CD4-positive, alpha-beta T cell (primary cell): ENCODE measurements at regions not wholly inside any gene's neighbourhood (a gene's known extent, or its start where the extent isn't known, plus 50 kb on each side); places are given as distances from the start of the nearest gene placed in this dataset.

Experiments
- ATAC-seq: fragments of 200-7000 bp; cut with Tn5 transposase; one replicate; pipeline ENCODE4 v1.10.0; 2022; ENCODE audit warnings: mild to moderate bottlenecking; ENCODE audit not compliant: poor library complexity
- CTCF ChIA-PET: fragments of 350-600 bp; sonication (Branson Sonifier 250); formaldehyde crosslinking; loops from one replicate; lab custom pipeline; 2021; ENCODE audit warnings: antibody characterized with exemption, inconsistent platforms; lab: Charles Lee
- POLR2A ChIA-PET: fragments of 350-600 bp; sonication (Branson Sonifier 250); formaldehyde crosslinking; loops from one replicate; lab custom pipeline; 2021; ENCODE audit warnings: antibody characterized with exemption, inconsistent platforms; lab: Charles Lee
- DNase-seq, 14 experiments: peaks; one replicate each; pipeline ENCODE4 v3.0.0-alpha.2; 2013 to 2020; ENCODE audit warnings: mixed read lengths in 2 of 14
- H3K27ac ChIP-seq, 2 donors: one replicate each; pipeline versions ENCODE4 v1.5.1 to v1.7.0; 2013; ENCODE audit warnings: low read length in 2 of 2, low read depth in 1 of 2, mild to moderate bottlenecking in 1 of 2
- H3K27me3 ChIP-seq, 2 experiments: 1 replicate in 1 of 2; 2 replicates in 1 of 2; pipeline versions ENCODE4 v1.6.1 to v1.7.0; 2013; ENCODE audit warnings: low read length in 2 of 2, control low read depth in 1 of 2, mild to moderate bottlenecking in 1 of 2, moderate library complexity in 1 of 2; ENCODE audit not compliant: insufficient read depth in 2 of 2, control insufficient read depth in 1 of 2
- H3K36me3 ChIP-seq: one replicate; pipeline ENCODE4 v1.6.1; 2013; ENCODE audit warnings: low read length, control low read depth; ENCODE audit not compliant: insufficient read depth
- H3K4me1 ChIP-seq: one replicate; pipeline ENCODE4 v1.6.1; 2013; ENCODE audit warnings: low read length, control low read depth; ENCODE audit not compliant: insufficient read depth
- H3K4me3 ChIP-seq: one replicate; pipeline ENCODE4 v1.5.1; 2013; ENCODE audit warnings: mild to moderate bottlenecking, low read length, moderate library complexity
- H3K9me3 ChIP-seq, 2 experiments: 1 replicate in 1 of 2; 2 replicates in 1 of 2; pipeline versions ENCODE4 v1.6.1 to v1.7.0; 2013; ENCODE audit warnings: low read length in 2 of 2, mild to moderate bottlenecking in 2 of 2, control low read depth in 1 of 2, moderate library complexity in 1 of 2; ENCODE audit not compliant: control insufficient read depth in 1 of 2, insufficient read depth in 1 of 2
- H3K27ac Mint-ChIP-seq: one replicate; pipeline ENCODE4 v1.8.0; 2020; ENCODE audit warnings: mixed read lengths
- H3K27me3 Mint-ChIP-seq: one replicate; pipeline ENCODE4 v1.8.0; 2021; ENCODE audit warnings: mixed read lengths
- H3K36me3 Mint-ChIP-seq: one replicate; pipeline ENCODE4 v1.8.0; 2021; ENCODE audit warnings: low read depth, mixed read lengths
- H3K4me1 Mint-ChIP-seq: one replicate; pipeline ENCODE4 v1.8.0; 2021; ENCODE audit warnings: low read depth, mixed read lengths
- H3K4me3 Mint-ChIP-seq: one replicate; pipeline ENCODE4 v1.8.0; 2020; ENCODE audit warnings: mild to moderate bottlenecking, mixed read lengths
- H3K9me3 Mint-ChIP-seq: one replicate; pipeline ENCODE4 v1.8.0; 2020; ENCODE audit warnings: mixed read lengths
- CTCF ChIP-seq: fragments of 200-600 bp; IDR thresholded peaks from one replicate; pipeline ENCODE4 v1.8.0; 2022; ENCODE audit warnings: antibody characterized with exemption, mild to moderate bottlenecking
- intact Hi-C, 2 experiments: fragments of 100-400 bp; cut with DNase I in 1 of 2; cut with micrococcal nuclease in 1 of 2; formaldehyde crosslinking; loops; one replicate each; pipeline versions ENCODE4 v1.15.1 to v1.9.0; 2023 to 2025; cut with DNase I, micrococcal nuclease

GRCh38 chr1:193504920-193505319, 318.5 kb upstream of the B3GALT2 start:
- H3K27ac Mint-ChIP-seq, result no peak overlapping the region
- Histone ChIP-seq H3K9me3 (peaks cover 0 to 3% of the 10 kb centered on the region in 2 experiments), H3K4me1 (peaks cover 5% of the 10 kb centered on the region), H3K4me3 (no peak overlapping the region), H3K27me3 (no peaks in the 10 kb centered on the region), H3K36me3 (no peaks in the 10 kb centered on the region), H3K27ac (no peak overlapping the region)
- POLR2A ChIA-PET, result no interaction called here
- no peaks in the 10 kb centered on the region for H3K9me3 Mint-ChIP-seq
- no peak overlapping the region for H3K4me3 Mint-ChIP-seq
- H3K27me3 Mint-ChIP-seq, result no peaks in the 10 kb centered on the region
- H3K4me1 Mint-ChIP-seq, result peaks cover 12% of the 10 kb centered on the region
- intact Hi-C loops, result no loop called here
- no peak for TF ChIP-seq CTCF
- H3K36me3 Mint-ChIP-seq, result no peaks in the 10 kb centered on the region
- ATAC-seq, result no peak
- CTCF ChIA-PET, result no interaction called here
- no peak for DNase-seq

GRCh38 chr1:193498088-193498655, 311.8 kb upstream of the B3GALT2 start:
- H3K4me1 ChIP-seq, result no peaks in the 10 kb centered on the region
- Mint-ChIP-seq H3K27me3 (no peaks in the 10 kb centered on the region), H3K4me3 (no peak overlapping the region), H3K9me3 (no peaks in the 10 kb centered on the region), H3K27ac (no peak overlapping the region), H3K36me3 (no peaks in the 10 kb centered on the region), H3K4me1 (peaks cover 18% of the 10 kb centered on the region)
- intact Hi-C loops, result no loop called here
- H3K27ac ChIP-seq, result no peak overlapping the region
- no peaks in the 10 kb centered on the region for H3K9me3 ChIP-seq
- TF ChIP-seq CTCF, result no peak
- ATAC-seq, result no peak
- H3K36me3 ChIP-seq, result no peaks in the 10 kb centered on the region
- DNase-seq, result no peak
- no peaks in the 10 kb centered on the region for H3K27me3 ChIP-seq
- POLR2A ChIA-PET, result interaction anchor here (0.7 kb wide), 1 partner anchor 11 kb away, joined by 3 read pairs; no protein-coding TSS in a partner anchor
- no peak overlapping the region for H3K4me3 ChIP-seq
- CTCF ChIA-PET, result no interaction called here

GRCh38 chr1:193494368-193494767, 308.0 kb upstream of the B3GALT2 start:
- H3K9me3 Mint-ChIP-seq, result peaks cover 7% of the 10 kb centered on the region
- Histone ChIP-seq H3K4me1 (no peaks in the 10 kb centered on the region), H3K27me3 (no peaks in the 10 kb centered on the region), H3K4me3 (no peak overlapping the region), H3K36me3 (no peaks in the 10 kb centered on the region), H3K27ac (no peak overlapping the region), H3K9me3 (no peaks in the 10 kb centered on the region)
- no peak overlapping the region for H3K27ac Mint-ChIP-seq
- no peaks in the 10 kb centered on the region for H3K36me3 Mint-ChIP-seq
- peaks cover 29% of the 10 kb centered on the region for H3K4me1 Mint-ChIP-seq
- no peak for DNase-seq
- no peaks in the 10 kb centered on the region for H3K27me3 Mint-ChIP-seq
- no peak overlapping the region for H3K4me3 Mint-ChIP-seq
- TF ChIP-seq CTCF, result no peak
- ATAC-seq, result no peak
- ChIA-PET CTCF (no interaction called here), POLR2A (interaction anchor here (1.2 to 3.7 kb wide), 2 partner anchors 15 to 35 kb away, joined by 3 to 13 read pairs; no protein-coding TSS in a partner anchor)
- intact Hi-C loops, result no loop called here
